T1000 (cell line): ENCODE measurements at regions not wholly inside any gene's neighbourhood (a gene's known extent, or its start where the extent isn't known, plus 50 kb on each side); places are given as distances from the start of the nearest gene placed in this dataset.
"Not testable (repeated sequence)": the region's sequence is repeated elsewhere in the genome, so short reads cannot be mapped to it uniquely, and the experiment has no call there.

ENCODE experiments used
- DNase-seq: peaks from one replicate; lab custom pipeline; 2025; ENCODE audit warnings: mixed read lengths; lab: John Stamatoyannopoulos, UW

GRCh38 chr17:53490447-53490968, 332.2 kb upstream of the KIF2B start:
- no peak for DNase-seq

GRCh38 chr17:53483704-53484103, 339.0 kb upstream of the KIF2B start:
- DNase-seq = no peak

- DNase-seq = no peak
Observed at GRCh38 chr17:53475002-53475401, 347.7 kb upstream of the KIF2B start.

- no peak for DNase-seq
Observed at GRCh38 chr17:53472586-53472985, 350.1 kb upstream of the KIF2B start.

GRCh38 chr17:53471514-53471913, 351.2 kb upstream of the KIF2B start:
- DNase-seq = no peak

- no peak for DNase-seq
Observed at GRCh38 chr17:53470626-53471025, 352.1 kb upstream of the KIF2B start.

GRCh38 chr17:53466733-53467132, 356.0 kb upstream of the KIF2B start:
- DNase-seq = no peak

- not testable (repeated sequence) for DNase-seq
Observed at GRCh38 chr17:53464396-53464795, 358.3 kb upstream of the KIF2B start.

- DNase-seq = no peak
Observed at GRCh38 chr17:53463363-53463762, 359.4 kb upstream of the KIF2B start.

- DNase-seq = no peak
Observed at GRCh38 chr17:53462393-53462811, 360.3 kb upstream of the KIF2B start.

GRCh38 chr17:53455943-53456342, 366.8 kb upstream of the KIF2B start:
- DNase-seq = not testable (repeated sequence)

- DNase-seq = no peak
Observed at GRCh38 chr17:53454337-53454736, 368.4 kb upstream of the KIF2B start.

GRCh38 chr17:53449324-53449723, 373.4 kb upstream of the KIF2B start:
- no peak for DNase-seq

GRCh38 chr17:53428913-53429312, 393.8 kb upstream of the KIF2B start:
- no peak for DNase-seq

- DNase-seq = no peak
Observed at GRCh38 chr17:53426505-53426904, 396.2 kb upstream of the KIF2B start.

- DNase-seq = no peak
Observed at GRCh38 chr17:53420035-53420641, 402.6 kb upstream of the KIF2B start.

GRCh38 chr17:53409588-53409987, 413.1 kb upstream of the KIF2B start:
- no peak for DNase-seq

- DNase-seq = no peak
Observed at GRCh38 chr17:53406907-53407306, 415.8 kb upstream of the KIF2B start.

- DNase-seq = no peak
Observed at GRCh38 chr17:53391197-53391596, 431.5 kb upstream of the KIF2B start.

- DNase-seq = no peak
Observed at GRCh38 chr17:53390575-53390974, 432.2 kb upstream of the KIF2B start.

- DNase-seq = no peak
Observed at GRCh38 chr17:53387745-53388144, 435.0 kb upstream of the KIF2B start.

- DNase-seq = peak; percentile 34
Observed at GRCh38 chr17:53353919-53354351, 468.8 kb upstream of the KIF2B start.

GRCh38 chr17:53344778-53345177, 477.9 kb upstream of the KIF2B start:
- no peak for DNase-seq

GRCh38 chr17:53336281-53336680, 486.4 kb upstream of the KIF2B start:
- DNase-seq = peak; percentile 82
